SJCRH30 (cell line): ENCODE measurements at regions not wholly inside any gene's neighbourhood (a gene's known extent, or its start where the extent isn't known, plus 50 kb on each side); places are given as distances from the start of the nearest gene placed in this dataset.
"Not testable (repeated sequence)": the region's sequence is repeated elsewhere in the genome, so short reads cannot be mapped to it uniquely, and the experiment has no call there.

Experiments used
- DNase-seq, 2 experiments: peaks; one replicate each; pipeline ENCODE4 v3.0.0-alpha.2; 2015 to 2020
- H3K27ac ChIP-seq: fragments of 250-450 bp; sonication (Bioruptor Pico); 2 replicates; pipeline ENCODE4 v1.5.1; 2020; ENCODE audit warnings: mild to moderate bottlenecking, moderate library complexity
- H3K27me3 ChIP-seq: fragments of 250-450 bp; sonication (Bioruptor Pico); 2 replicates; pipeline ENCODE4 v1.5.1; 2020; ENCODE audit warnings: mild to moderate bottlenecking, moderate library complexity
- H3K36me3 ChIP-seq: fragments of 250-450 bp; sonication (Bioruptor Pico); 2 replicates; pipeline ENCODE4 v1.5.1; 2020; ENCODE audit warnings: mild to moderate bottlenecking, moderate library complexity
- H3K4me1 ChIP-seq: fragments of 250-450 bp; sonication (Bioruptor Pico); 2 replicates; pipeline ENCODE4 v1.5.1; 2020; ENCODE audit warnings: mild to moderate bottlenecking, moderate library complexity
- H3K4me3 ChIP-seq: fragments of 250-450 bp; sonication (Bioruptor Pico); 2 replicates; pipeline ENCODE4 v1.5.1; 2020; ENCODE audit warnings: mild to moderate bottlenecking, moderate library complexity
- H3K9me3 ChIP-seq: fragments of 250-450 bp; sonication (Bioruptor Pico); replicated peaks from 2 replicates; pipeline ENCODE4 v1.5.1; 2020; ENCODE audit warnings: mild to moderate bottlenecking, moderate library complexity

GRCh38 chr6:112842330-112842685 lies 495.2 kb downstream of the RFPL4B start:
- H3K9me3 ChIP-seq, result no peaks in the 10 kb centered on the region
- no peaks in the 10 kb centered on the region for H3K27me3 ChIP-seq
- peak in 1 of 2 experiments; percentile 20 for DNase-seq
- H3K27ac ChIP-seq, result no peak overlapping the region
- H3K4me3 ChIP-seq, result no peak overlapping the region
- H3K36me3 ChIP-seq, result no peaks in the 10 kb centered on the region
- H3K4me1 ChIP-seq, result peaks cover 11% of the 10 kb centered on the region

DNA sequence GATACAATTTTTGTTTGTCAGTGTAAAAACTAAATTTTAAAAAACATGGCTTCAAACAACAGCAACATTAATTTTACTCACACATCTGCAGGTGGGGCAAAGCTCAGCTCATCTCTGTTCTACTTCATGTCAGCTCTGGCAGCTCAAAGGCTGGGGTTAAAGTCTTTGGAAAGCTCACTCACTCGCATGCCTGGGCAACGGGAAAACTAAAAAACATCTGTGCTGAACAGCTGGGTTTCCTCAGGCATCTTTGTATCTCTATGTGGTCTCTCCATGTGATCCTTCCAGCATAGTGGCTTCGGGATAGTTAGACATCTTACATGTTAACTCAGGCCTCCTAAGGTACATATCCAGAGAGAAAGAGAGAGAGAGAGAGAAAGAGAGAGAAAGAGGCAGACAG lies 499.6 kb downstream of the RFPL4B start:
- Histone ChIP-seq H3K9me3 (no peaks in the 10 kb centered on the region), H3K4me1 (no peaks in the 10 kb centered on the region; the same call in none of the 2 replicates), H3K36me3 (no peaks in the 10 kb centered on the region), H3K4me3 (no peak overlapping the region), H3K27me3 (no peaks in the 10 kb centered on the region), H3K27ac (no peak overlapping the region)
- DNase-seq, result peak; percentile 13 to 67

DNA sequence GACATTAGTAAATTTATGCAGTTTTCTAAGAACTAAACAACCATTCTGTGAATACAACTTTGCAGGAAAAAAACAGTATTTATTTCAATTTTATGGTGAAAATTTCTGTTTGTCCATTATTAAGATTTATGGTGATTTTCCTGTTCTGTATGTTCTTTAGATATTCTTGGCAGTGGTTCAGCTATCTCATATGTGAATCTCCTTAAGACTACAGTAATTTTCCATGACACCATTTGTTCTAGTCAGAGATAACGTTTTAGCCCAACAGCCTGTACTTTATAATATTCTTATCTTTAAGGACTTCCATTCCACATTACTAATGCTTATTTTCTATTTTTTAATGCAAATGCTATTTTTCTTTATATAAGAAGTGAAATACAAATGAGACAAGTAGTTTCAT lies 504.0 kb downstream of the RFPL4B start:
- Histone ChIP-seq H3K4me1 (no peaks in the 10 kb centered on the region; the same call in none of the 2 replicates), H3K4me3 (no peak overlapping the region), H3K27me3 (no peaks in the 10 kb centered on the region), H3K27ac (no peak overlapping the region), H3K36me3 (no peaks in the 10 kb centered on the region), H3K9me3 (no peaks in the 10 kb centered on the region)
- DNase-seq, result no peak

GRCh38 chr6:112853162-112853561 lies 506.0 kb downstream of the RFPL4B start:
- DNase-seq, result no peak
- H3K36me3 ChIP-seq, result no peaks in the 10 kb centered on the region
- no peaks in the 10 kb centered on the region for H3K27me3 ChIP-seq
- no peaks in the 10 kb centered on the region; the same call in 1 of the 2 replicates for H3K4me1 ChIP-seq
- H3K4me3 ChIP-seq, result no peak overlapping the region
- H3K9me3 ChIP-seq, result no peaks in the 10 kb centered on the region
- no peak overlapping the region for H3K27ac ChIP-seq

DNA sequence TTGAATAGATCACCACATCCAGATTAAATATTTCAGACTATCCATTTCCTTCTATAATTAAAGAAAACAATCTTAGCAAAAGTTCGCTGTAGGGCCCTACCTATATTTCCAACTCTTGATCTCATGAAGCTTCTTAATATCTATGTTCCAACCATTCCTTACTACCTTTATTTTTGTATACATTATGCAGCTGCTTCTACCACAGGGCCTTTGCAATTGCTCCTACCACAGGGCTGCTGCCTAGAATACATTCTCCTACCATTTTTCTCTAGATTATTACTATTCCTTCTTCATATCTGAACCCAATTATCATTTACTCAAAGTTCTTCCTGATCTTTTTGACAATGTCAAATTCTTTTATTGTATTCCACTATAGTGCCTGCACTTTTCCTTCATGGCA lies 516.6 kb downstream of the RFPL4B start:
- H3K4me1 ChIP-seq, result no peaks in the 10 kb centered on the region
- no peak overlapping the region for H3K27ac ChIP-seq
- no peaks in the 10 kb centered on the region for H3K9me3 ChIP-seq
- H3K4me3 ChIP-seq, result no peak overlapping the region
- no peaks in the 10 kb centered on the region for H3K36me3 ChIP-seq
- no peak for DNase-seq
- H3K27me3 ChIP-seq, result no peaks in the 10 kb centered on the region

- no peaks in the 10 kb centered on the region for H3K4me1 ChIP-seq
- DNase-seq, result no peak
- H3K4me3 ChIP-seq, result no peak overlapping the region
- no peak overlapping the region for H3K27ac ChIP-seq
- H3K36me3 ChIP-seq, result no peaks in the 10 kb centered on the region
- no peaks in the 10 kb centered on the region; the same call in 1 of the 2 replicates for H3K9me3 ChIP-seq
- H3K27me3 ChIP-seq, result no peaks in the 10 kb centered on the region
Measured at GRCh38 chr6:112865131-112865530, 518.0 kb downstream of the RFPL4B start.

DNA sequence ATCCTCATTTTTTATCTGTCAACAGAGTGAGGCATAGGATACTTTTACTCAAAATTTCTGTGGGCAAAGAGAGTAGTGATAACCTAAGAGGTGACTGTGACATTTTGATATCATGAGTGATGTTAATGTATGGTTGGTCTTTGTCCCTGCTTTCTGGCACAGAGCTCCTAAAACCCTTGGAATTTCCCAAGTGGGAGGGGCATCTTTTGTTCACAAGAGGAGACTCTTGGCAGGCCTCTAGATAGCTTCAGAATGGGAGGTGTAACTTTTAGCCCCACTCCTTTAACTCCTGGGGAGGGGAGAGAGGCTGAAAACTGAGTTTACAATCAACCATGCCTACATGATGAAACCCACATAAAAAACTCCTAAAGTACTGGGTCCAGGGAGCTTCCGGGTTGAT lies 527.8 kb downstream of the RFPL4B start:
- DNase-seq, result no peak
- Histone ChIP-seq H3K27me3 (no peaks in the 10 kb centered on the region), H3K36me3 (no peaks in the 10 kb centered on the region)

GRCh38 chr6:112877134-112878100 lies 530.3 kb downstream of the RFPL4B start:
- Histone ChIP-seq H3K36me3 (no peaks in the 10 kb centered on the region), H3K27me3 (no peaks in the 10 kb centered on the region), H3K27ac (no peak overlapping the region), H3K4me3 (no peak overlapping the region), H3K4me1 (peaks cover 15% of the 10 kb centered on the region; the same call in 1 of the 2 replicates), H3K9me3 (peaks cover 3% of the 10 kb centered on the region; the same call in 1 of the 2 replicates)
- no peak for DNase-seq

More for the DNA sequence above, 527.8 kb downstream of the RFPL4B start:
- H3K4me1 ChIP-seq, result peaks cover 7% of the 10 kb centered on the region; the same call in 1 of the 2 replicates
- peaks cover 10% of the 10 kb centered on the region; the same call in 1 of the 2 replicates for H3K9me3 ChIP-seq
- no peak overlapping the region for H3K27ac ChIP-seq
- no peak overlapping the region for H3K4me3 ChIP-seq

- Histone ChIP-seq H3K27ac (0 out of 2 replicates have a peak overlapping the region, but pooled peaks have one; percentile 22), H3K9me3 (no peaks in the 10 kb centered on the region), H3K36me3 (no peaks in the 10 kb centered on the region), H3K27me3 (no peaks in the 10 kb centered on the region), H3K4me3 (no peak overlapping the region), H3K4me1 (peaks cover 15% of the 10 kb centered on the region; the same call in 1 of the 2 replicates)
- DNase-seq, result peak in 1 of 2 experiments; percentile 34
Measured at GRCh38 chr6:112879920-112880413, 532.8 kb downstream of the RFPL4B start.

- Histone ChIP-seq H3K4me1 (peaks cover 15% of the 10 kb centered on the region; the same call in 1 of the 2 replicates), H3K27ac (no peak overlapping the region), H3K4me3 (no peak overlapping the region), H3K36me3 (no peaks in the 10 kb centered on the region), H3K9me3 (no peaks in the 10 kb centered on the region), H3K27me3 (no peaks in the 10 kb centered on the region)
- DNase-seq, result no peak
Measured at GRCh38 chr6:112881027-112881426, 533.9 kb downstream of the RFPL4B start.

DNA sequence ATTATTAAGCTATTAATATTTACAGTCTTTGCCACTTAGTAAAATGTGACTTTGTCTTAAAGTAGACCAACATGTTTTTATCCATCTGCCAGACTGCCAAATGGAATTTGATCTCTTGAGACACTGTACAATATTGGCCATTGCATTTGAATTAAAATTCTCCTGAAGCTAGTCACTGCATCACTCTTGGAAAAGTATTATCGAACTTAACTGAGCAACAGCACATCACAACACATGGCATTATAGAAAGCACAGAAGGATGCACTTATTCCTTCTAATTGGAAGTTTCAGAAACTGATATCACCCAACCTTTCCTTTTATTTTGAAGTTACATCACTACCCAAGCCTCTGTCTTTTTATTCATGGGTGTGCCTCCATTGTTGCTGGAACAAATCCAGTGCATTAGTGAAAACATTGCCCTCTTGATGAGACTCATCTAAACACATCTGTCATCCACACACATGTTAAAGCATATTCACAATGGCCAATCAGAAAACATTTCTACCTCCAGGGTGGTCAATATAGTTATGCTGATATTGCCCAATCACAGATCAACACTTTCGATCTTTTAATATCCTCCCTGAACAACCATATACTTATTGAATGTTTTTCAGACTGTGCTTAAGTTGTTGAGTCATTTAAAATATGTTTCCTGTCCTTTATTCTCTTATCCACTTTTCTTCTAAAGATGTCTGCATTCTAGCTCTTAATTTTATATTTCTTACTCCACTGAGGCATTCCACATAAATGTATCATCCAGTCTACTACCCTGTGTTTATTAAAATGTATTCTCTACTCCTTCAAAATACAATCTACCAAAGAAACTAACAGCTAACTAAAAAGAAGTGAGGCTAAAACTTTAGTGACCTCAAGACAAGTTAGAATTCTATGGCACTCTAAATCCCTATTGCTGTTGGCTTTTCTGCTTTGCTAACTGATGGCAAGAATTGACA lies 535.0 kb downstream of the RFPL4B start:
- Histone ChIP-seq H3K27me3 (no peaks in the 10 kb centered on the region), H3K4me1 (peaks cover 14% of the 10 kb centered on the region; the same call in 1 of the 2 replicates), H3K27ac (no peak overlapping the region), H3K9me3 (no peaks in the 10 kb centered on the region), H3K4me3 (no peak overlapping the region), H3K36me3 (no peaks in the 10 kb centered on the region)
- no peak for DNase-seq

- peaks cover 7% of the 10 kb centered on the region; the same call in 1 of the 2 replicates for H3K4me1 ChIP-seq
- no peaks in the 10 kb centered on the region for H3K27me3 ChIP-seq
- H3K27ac ChIP-seq, result no peak overlapping the region
- H3K4me3 ChIP-seq, result no peak overlapping the region
- no peaks in the 10 kb centered on the region for H3K36me3 ChIP-seq
- no peak for DNase-seq
- no peaks in the 10 kb centered on the region for H3K9me3 ChIP-seq
Measured at GRCh38 chr6:112883095-112883494, 536.0 kb downstream of the RFPL4B start.

- H3K27me3 ChIP-seq, result no peaks in the 10 kb centered on the region
- no peak for DNase-seq
- no peak overlapping the region for H3K27ac ChIP-seq
- no peaks in the 10 kb centered on the region for H3K4me1 ChIP-seq
- no peaks in the 10 kb centered on the region for H3K36me3 ChIP-seq
- H3K4me3 ChIP-seq, result no peak overlapping the region
- peaks cover 5% of the 10 kb centered on the region; the same call in 1 of the 2 replicates for H3K9me3 ChIP-seq
Measured at GRCh38 chr6:112886415-112886814, 539.3 kb downstream of the RFPL4B start.

DNA sequence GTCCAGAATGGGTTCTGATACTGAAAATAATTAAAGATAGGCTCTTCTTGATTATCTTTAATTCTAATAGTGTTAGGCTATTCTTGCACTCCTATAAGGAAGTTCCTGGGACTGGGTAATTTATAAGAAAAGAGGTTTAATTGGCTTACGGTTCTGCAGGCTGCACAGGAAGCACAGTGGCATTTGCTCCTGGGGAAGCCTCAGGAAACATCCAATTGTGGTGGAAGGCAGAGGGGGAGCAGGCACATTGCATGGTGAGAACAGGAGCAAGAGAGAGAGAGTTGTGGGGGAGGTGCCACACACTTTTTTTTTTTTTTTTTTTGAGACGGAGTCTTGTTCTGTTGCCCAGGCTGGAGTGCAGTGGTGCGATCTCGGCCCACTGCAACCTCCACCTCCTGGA lies 540.3 kb downstream of the RFPL4B start:
- H3K27ac ChIP-seq, H3K36me3 ChIP-seq, H3K9me3 ChIP-seq, H3K4me1 ChIP-seq, H3K27me3 ChIP-seq, DNase-seq, H3K4me3 ChIP-seq: not testable (repeated sequence)
